Activated naive CD4-positive, alpha-beta T cell treated with Interleukin-2 at 50 U/mL for 16 hours (primary cell): ENCODE measurements at regions not wholly inside any gene's neighbourhood (a gene's known extent, or its start where the extent isn't known, plus 50 kb on each side); places are given as distances from the start of the nearest gene placed in this dataset.

Source experiments
- DNase-seq: peaks from one replicate; pipeline ENCODE4 v3.0.0-alpha.2; 2020

DNA sequence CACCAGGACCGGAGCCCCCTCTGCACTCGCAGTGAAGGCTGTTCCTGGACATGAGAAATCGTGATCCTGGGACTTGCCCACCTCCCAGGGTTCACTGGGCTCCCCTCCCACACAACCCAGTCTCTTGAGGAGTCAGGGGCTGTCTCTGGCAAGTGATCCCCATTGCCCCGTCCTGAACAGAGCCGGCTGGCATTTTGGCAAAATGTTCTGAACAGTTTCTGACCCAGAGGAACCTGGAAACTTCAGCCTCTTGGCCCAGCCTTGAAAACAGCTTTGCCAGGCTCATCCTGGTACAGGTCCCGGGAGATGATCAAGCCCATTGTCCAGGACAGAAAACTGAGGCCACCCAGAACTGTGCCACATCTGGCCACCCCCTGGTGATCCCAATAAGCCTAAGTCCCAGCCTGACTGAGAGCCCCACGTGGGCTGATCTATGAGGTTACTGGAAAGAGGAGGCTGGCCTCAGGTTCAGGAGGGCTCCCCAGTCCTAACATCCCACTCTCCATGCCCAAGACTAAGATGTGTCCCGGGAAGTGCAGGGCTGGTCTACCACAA lies 115.7 kb downstream of the OAT start:
- no peak for DNase-seq

DNA sequence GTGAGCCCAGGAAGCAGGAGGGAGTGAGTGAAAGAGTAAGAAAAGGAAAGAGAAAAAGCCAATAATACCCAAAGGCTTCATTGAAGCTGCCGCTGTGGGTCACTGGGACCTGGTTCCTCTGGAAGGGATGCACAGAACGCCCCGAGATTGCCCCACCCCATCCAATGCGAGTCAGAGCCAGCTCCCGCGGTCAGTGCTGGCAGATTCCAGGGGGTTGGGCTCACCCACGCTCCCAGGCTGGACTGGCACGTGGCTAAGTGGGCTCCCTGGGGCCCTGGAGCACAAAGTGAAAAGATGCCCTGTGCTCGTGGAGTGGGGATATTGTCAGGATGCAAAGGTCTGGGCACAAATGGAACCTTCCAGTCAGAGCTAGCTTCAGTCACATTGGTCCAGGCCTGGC lies 117.0 kb downstream of the OAT start:
- no peak for DNase-seq

- no peak for DNase-seq
These were observed 118.0 kb downstream of the OAT start for GRCh38 chr10:124300735-124301134.

DNA sequence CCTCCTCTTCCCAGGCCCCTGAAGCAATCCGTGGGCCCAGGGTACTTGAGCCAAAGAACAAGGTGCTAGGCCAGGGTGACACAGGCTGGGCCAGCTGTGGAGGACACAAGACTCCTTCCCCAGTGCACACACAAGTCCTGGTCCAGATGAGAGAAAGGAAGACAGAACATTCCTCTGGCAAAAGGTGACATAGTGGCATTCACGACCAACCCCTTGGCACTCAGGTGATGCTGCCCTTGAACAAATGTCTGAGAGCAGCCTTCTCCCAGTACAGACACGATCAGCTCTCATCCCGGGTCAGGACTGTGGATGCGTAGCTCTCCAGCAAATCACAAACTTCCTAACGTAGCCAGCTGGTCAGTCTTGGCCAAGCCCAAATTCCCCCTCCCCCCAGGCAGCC lies 118.5 kb downstream of the OAT start:
- no peak for DNase-seq

GRCh38 chr10:124299696-124300095 lies 119.0 kb downstream of the OAT start:
- no peak for DNase-seq

DNA sequence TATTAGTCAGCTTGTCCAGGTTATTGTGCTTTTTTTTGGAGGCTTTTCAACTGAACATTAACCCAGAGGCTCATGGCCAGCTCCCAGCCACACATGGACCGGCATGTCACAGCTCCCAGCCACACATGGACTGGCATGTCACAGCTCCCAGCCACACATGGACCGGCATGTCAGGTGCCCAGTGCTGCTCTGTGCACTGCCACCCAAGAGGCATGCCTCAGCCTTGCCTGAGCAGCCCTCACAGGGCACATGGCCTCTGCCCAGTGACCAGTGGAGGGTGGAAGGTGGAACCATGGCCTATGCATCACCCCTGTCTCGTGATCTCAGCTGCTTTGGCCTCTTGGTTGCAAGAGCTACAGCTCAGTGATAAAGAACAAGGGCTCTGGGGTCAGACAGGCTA lies 119.8 kb downstream of the OAT start:
- DNase-seq, result no peak

DNA sequence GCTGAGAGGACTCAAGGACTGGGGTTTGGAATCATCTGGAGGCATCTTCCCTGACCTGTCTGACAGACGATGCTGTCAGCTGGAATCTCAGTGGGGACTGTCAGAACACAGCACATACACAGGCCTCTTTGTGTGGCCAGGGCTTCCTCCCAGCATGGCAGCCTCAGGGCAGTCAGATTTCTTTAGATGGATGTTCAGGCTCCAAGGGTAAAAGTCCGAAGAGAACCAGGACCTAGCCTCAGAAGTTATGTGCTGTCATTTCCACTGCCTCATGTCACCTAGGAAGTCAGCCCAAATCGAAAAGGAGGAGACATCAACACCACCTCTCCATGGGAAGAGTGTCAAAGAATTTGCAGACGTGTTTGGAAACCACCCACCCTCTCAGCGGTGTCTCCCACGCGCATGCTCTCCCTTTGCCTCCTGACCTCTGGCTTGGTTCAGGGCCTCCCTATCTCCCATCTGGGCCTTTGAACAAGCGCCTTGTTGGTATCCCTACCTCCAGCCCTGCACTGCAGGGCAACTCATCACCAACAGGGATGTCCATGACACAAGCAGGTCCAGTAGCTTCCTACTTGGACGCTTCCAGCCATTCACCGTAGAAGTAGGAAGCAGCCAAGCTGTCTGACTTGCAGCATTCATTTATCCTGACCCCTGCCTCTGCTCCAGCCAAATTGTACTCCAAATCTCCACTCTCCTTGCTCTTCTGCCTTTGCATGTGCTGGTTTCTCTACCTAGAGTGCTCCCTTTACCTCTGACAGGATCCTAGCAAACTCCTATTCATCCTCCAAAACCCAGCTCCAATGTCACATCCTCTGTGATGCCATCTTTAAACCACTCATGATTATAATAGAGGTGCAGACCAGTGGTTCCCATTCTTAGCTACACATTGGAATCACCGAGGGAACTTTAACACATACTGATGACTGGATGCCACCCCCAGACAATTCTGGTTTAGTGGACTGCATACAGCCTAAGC lies 121.6 kb downstream of the OAT start:
- DNase-seq, result no peak

- DNase-seq, result no peak
These were observed 122.5 kb downstream of the OAT start for GRCh38 chr10:124296121-124296812.

GRCh38 chr10:124294811-124295770 lies 123.6 kb downstream of the OAT start:
- DNase-seq, result no peak

DNA sequence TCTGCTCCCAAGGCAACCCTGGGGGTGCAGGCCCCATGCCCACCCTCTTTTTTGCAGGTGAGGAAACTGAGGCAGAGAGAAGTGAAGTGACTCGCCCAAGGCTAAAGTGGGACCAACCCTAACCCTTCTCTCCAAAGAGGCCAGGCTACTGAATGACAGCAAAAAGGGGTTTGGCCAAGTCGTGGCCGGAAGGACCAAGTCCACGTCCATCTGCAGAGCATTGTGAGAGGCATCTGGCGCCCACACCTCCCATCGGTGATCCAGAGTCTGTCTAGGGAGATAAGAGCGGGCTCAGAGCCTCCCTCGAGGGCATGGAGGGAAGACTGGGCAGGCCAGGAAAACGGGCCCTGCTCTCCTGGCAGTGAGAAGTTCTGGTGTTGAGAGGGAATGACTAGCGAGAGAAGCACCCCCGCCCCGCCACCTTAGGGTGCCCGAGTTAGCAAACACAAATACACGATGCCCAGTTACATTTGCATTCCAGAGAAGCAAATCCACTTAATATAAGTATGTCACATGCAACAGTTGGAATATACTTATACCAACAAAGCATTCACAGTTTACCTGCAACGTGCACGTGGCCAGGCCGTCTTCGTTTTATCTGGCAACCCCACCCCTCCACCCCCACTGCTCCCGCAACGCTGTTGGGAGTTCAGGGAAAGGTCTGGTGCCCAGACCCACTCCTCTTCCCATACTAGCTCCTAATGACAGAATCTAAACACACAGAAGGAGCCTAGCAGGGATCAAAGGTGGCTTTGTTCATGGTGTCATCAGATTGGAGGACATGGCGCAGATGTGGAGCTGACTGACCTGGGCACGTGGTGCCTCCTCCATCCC lies 124.9 kb downstream of the OAT start:
- no peak for DNase-seq

- DNase-seq, result no peak
These were observed 125.7 kb downstream of the OAT start for GRCh38 chr10:124292911-124293615.

GRCh38 chr10:124291001-124291701 lies 127.6 kb downstream of the OAT start:
- no peak for DNase-seq

DNA sequence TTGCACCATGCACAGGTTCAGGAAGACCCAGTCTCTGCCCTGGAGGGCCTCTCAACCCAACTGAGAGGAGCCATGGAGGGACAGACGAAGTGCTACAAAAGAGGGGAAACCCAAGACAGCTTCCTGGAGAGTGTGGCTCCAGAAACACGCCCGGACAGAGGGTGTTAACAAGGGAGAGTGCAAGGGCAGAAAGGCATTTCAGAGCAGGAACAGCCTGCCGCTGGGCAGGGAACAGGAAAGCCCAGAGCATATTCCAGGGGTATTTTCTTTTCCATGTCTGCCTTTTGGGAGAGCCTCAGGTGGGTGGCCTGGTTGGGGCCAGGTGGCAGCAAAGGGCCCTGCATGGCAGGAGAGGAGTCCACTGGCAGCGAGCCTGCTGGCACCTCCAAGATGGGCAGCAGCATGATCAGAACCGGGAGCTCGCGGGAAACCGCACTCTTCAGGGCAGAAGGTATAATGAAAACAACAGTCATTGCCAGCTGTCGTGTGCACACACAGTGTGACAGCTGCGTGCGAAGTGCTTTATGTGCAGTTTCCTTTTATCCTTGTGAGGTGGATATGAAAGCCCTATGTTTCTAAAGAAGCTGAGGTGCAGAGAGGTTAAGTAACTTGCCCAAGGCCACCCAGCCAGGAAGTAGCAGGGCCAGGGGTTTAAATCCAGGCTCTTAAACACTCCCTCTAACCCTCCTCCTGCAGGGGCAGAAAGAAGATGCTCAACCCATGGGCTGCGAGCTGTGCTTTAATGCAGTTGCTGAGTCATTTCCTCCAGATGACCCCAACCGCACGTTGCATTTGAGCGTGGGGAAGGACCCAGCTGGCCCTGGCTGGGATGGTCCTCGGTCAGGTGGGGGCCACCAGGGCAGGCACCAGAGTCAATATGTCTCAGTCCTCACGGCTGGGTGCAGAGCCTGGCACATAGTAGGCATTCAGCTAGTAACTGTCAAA lies 128.6 kb downstream of the OAT start:
- no peak for DNase-seq

DNA sequence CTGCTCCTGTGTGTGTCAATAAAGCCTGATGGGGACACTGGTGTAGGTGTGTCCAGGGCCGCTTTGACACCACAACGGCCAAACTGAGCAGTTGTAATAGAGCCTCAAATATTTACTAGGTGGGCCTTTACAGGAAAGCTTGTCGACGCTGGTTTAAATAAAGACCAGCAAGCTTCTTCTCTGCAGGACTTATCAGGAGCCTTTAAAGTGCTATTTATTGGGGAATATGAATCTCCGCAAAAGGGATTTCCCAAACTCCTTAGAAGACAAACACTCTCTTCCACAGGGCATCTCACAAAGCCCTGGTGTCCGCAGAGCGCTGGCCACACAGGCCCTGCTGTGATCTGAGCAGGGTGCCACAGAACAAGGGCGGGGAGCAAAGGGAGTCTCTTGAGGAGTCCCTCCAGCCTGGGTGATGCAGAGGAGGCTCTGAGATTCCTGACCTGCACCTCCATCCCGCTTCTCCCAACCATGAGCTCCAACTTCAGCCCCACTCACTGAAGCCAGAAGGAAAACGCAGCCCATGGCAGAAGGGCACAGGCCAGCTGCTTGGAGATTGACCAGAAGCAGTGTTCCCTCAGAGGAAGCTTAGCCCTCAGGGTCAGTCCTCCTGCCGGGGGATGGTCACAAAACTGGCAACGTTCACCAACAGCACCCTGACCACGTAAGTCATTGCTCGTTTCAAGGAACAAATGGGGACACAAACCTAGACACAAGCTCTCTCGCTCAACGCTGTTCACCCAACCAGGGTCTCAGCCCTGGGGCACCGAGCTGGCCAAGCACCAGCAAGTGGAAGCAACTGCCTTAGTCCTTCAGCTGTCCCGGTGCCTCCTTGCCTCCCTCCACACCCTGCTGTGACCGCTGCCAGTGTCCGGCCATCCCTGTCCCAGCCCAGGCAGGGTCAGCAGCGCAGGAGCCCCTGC lies 129.5 kb downstream of the OAT start:
- DNase-seq, result no peak

- DNase-seq, result no peak
These were observed 130.2 kb downstream of the OAT start for GRCh38 chr10:124288486-124288885.

- DNase-seq, result no peak
These were observed 130.9 kb downstream of the OAT start for GRCh38 chr10:124287791-124288190.

DNA sequence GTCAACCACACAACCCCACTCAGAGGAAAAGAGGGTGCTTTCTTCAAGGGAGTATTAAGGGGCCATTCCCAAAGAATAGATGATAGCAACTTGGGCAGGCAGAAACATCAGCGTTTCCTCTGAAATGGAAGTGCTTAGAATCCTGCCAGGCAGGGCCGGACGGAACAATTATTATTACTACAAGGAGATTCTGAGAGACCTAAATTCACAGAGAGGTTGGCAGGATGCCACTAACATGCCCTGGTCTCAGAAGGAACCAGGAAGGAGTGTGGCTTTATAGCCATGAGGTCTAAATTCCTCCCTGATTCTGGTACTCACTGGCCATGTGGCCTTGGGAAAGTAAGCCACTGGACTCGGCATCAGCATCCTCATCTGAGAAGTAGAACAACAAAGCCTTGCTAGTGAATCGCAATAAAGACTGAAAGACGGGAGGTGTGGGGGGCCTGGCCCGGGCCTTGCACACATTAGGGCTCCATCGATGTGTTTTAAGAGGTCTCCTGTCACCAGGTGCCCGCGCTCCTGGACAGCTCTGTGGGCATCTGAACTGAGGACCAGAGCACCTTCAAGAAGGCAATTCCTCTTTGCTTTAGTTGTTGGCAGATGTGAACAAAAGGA lies 131.5 kb downstream of the OAT start:
- DNase-seq, result no peak

GRCh38 chr10:124286621-124287020 lies 132.1 kb downstream of the OAT start:
- DNase-seq, result no peak
